Loucy (cell line): ENCODE measurements at regions not wholly inside any gene's neighbourhood (a gene's known extent, or its start where the extent isn't known, plus 50 kb on each side); places are given as distances from the start of the nearest gene placed in this dataset.

Experiments used
- H2AFZ ChIP-seq: fragments of 200-600 bp; sonication (generic); 2 replicates; pipeline ENCODE4 v1.6.0; 2016; ENCODE audit warnings: antibody characterized with exemption, mild to moderate bottlenecking, low read length, moderate library complexity
- H3F3A ChIP-seq: fragments of 200-600 bp; 2 replicates; pipeline ENCODE4 v1.6.0; 2016; ENCODE audit warnings: antibody characterized with exemption, low read depth, mild to moderate bottlenecking
- H3K27me3 ChIP-seq: fragments of 200-600 bp; sonication (generic); 2 replicates; pipeline ENCODE4 v1.6.1; 2014; ENCODE audit warnings: low read length, mild to moderate bottlenecking; ENCODE audit not compliant: insufficient read depth, poor library complexity, severe bottlenecking
- H3K36me3 ChIP-seq: fragments of 200-600 bp; sonication (generic); 2 replicates; pipeline ENCODE4 v1.6.1; 2016; ENCODE audit warnings: low read length; ENCODE audit not compliant: insufficient read depth
- H3K4me1 ChIP-seq: fragments of 200-600 bp; sonication (generic); 2 replicates; pipeline ENCODE4 v1.5.1; 2014; ENCODE audit warnings: low read length, mild to moderate bottlenecking; ENCODE audit not compliant: insufficient read depth, poor library complexity, severe bottlenecking
- H3K4me2 ChIP-seq: fragments of 200-600 bp; sonication (generic); 2 replicates; pipeline ENCODE4 v1.6.0; 2014; ENCODE audit warnings: antibody characterized with exemption, low read length, low read depth, mild to moderate bottlenecking; ENCODE audit not compliant: poor library complexity, severe bottlenecking
- H3K4me3 ChIP-seq: fragments of 200-600 bp; sonication (generic); 2 replicates; pipeline ENCODE4 v1.5.1; 2014; ENCODE audit warnings: low read length, mild to moderate bottlenecking, mixed read lengths; ENCODE audit not compliant: poor library complexity, severe bottlenecking
- H3K79me2 ChIP-seq: fragments of 200-600 bp; sonication (generic); 2 replicates; pipeline ENCODE4 v1.6.1; 2014; ENCODE audit warnings: low read length; ENCODE audit not compliant: insufficient read depth
- H3K9ac ChIP-seq: fragments of 200-600 bp; sonication (generic); 2 replicates; pipeline ENCODE4 v1.6.0; 2014; ENCODE audit warnings: mild to moderate bottlenecking, low read depth, low read length, moderate library complexity; ENCODE audit not compliant: poor library complexity, severe bottlenecking
- H3K9me2 ChIP-seq: fragments of 200-600 bp; sonication (generic); replicated peaks from 2 replicates; pipeline ENCODE4 v1.6.1; 2016; ENCODE audit warnings: low read depth, low read length, mixed read lengths
- H3K9me3 ChIP-seq: fragments of 200-600 bp; sonication (generic); 2 replicates; pipeline ENCODE4 v1.6.1; 2014; ENCODE audit warnings: mild to moderate bottlenecking, antibody characterized with exemption, low read length, low read depth; ENCODE audit not compliant: insufficient read depth
- H4K20me1 ChIP-seq: fragments of 200-600 bp; sonication (generic); 2 replicates; pipeline ENCODE4 v1.6.0; 2014; ENCODE audit warnings: antibody characterized with exemption, low read length, mild to moderate bottlenecking; ENCODE audit not compliant: insufficient read depth, poor library complexity, severe bottlenecking
- CTCF ChIP-seq: fragments of 200-600 bp; sonication (generic); conservative IDR thresholded peaks from 2 replicates; pipeline ENCODE4 v1.5.1; 2014; ENCODE audit warnings: mild to moderate bottlenecking, antibody characterized with exemption, low read length
- EZH2phosphoT487 ChIP-seq: fragments of 200-600 bp; IDR thresholded peaks from 2 replicates; pipeline ENCODE4 v1.6.1; 2018; ENCODE audit warnings: antibody characterized with exemption, mild to moderate bottlenecking, moderate library complexity, borderline replicate concordance

- H4K20me1 ChIP-seq: no peaks in the 10 kb centered on the region
- H3F3A ChIP-seq: no peaks in the 10 kb centered on the region
- H3K4me3 ChIP-seq: no peak overlapping the region
- no peaks in the 10 kb centered on the region for H3K27me3 ChIP-seq
- no peak overlapping the region for H3K9ac ChIP-seq
- no peak overlapping the region for H3K4me2 ChIP-seq
- no peaks in the 10 kb centered on the region for H3K36me3 ChIP-seq
- no peak overlapping the region for H2AFZ ChIP-seq
- H3K9me2 ChIP-seq: no peaks in the 10 kb centered on the region
- no peaks in the 10 kb centered on the region for H3K4me1 ChIP-seq
- no peaks in the 10 kb centered on the region for H3K79me2 ChIP-seq
- TF ChIP-seq EZH2phosphoT487 (no peak), CTCF (no peak)
- H3K9me3 ChIP-seq: no peaks in the 10 kb centered on the region
Measured at GRCh38 chr15:46938169-46938568, 779.1 kb upstream of the SEMA6D start.

- H3K4me3 ChIP-seq: no peak overlapping the region
- no peaks in the 10 kb centered on the region for H3K79me2 ChIP-seq
- H3K9ac ChIP-seq: no peak overlapping the region
- no peak overlapping the region for H2AFZ ChIP-seq
- TF ChIP-seq CTCF: no peak
- no peak for TF ChIP-seq EZH2phosphoT487
- H3K9me3 ChIP-seq: no peaks in the 10 kb centered on the region
- H3F3A ChIP-seq: no peaks in the 10 kb centered on the region
- no peaks in the 10 kb centered on the region for H3K4me1 ChIP-seq
- no peaks in the 10 kb centered on the region for H4K20me1 ChIP-seq
- no peaks in the 10 kb centered on the region for H3K36me3 ChIP-seq
- no peak overlapping the region for H3K4me2 ChIP-seq
- no peaks in the 10 kb centered on the region for H3K27me3 ChIP-seq
- H3K9me2 ChIP-seq: no peaks in the 10 kb centered on the region
Measured at GRCh38 chr15:46941241-46941640, 776.1 kb upstream of the SEMA6D start.

- Histone ChIP-seq H3K36me3 (no peaks in the 10 kb centered on the region), H3F3A (no peaks in the 10 kb centered on the region), H3K27me3 (no peaks in the 10 kb centered on the region), H3K4me2 (no peak overlapping the region), H2AFZ (no peak overlapping the region), H3K79me2 (no peaks in the 10 kb centered on the region), H3K4me1 (no peaks in the 10 kb centered on the region), H3K9me2 (no peaks in the 10 kb centered on the region), H3K9ac (no peak overlapping the region), H3K9me3 (no peaks in the 10 kb centered on the region), H3K4me3 (no peak overlapping the region), H4K20me1 (no peaks in the 10 kb centered on the region)
- no peak for TF ChIP-seq CTCF
- no peak for TF ChIP-seq EZH2phosphoT487
Measured at GRCh38 chr15:46946953-46947352, 770.4 kb upstream of the SEMA6D start.
